OCI-LY7 (cell line): ENCODE measurements at regions not wholly inside any gene's neighbourhood (a gene's known extent, or its start where the extent isn't known, plus 50 kb on each side); places are given as distances from the start of the nearest gene placed in this dataset.
"Not testable (repeated sequence)": the region's sequence is repeated elsewhere in the genome, so short reads cannot be mapped to it uniquely, and the experiment has no call there.

Experiments used
- EZH2phosphoT487 ChIP-seq: fragments of 200-600 bp; sonication (generic); IDR thresholded peaks from 2 replicates; pipeline ENCODE4 v1.6.1; 2018; ENCODE audit warnings: low read depth, borderline replicate concordance, mild to moderate bottlenecking, mixed run types, antibody characterized with exemption, low read length, moderate library complexity, mixed read lengths
- TF ChIP-seq, protein P1 (sequence below): fragments of 200-600 bp; sonication (generic); conservative IDR thresholded peaks from 2 replicates; pipeline ENCODE4 v1.5.1; 2014; ENCODE audit warnings: mild to moderate bottlenecking, antibody characterized with exemption, low read length, moderate library complexity, mixed read lengths

DNA sequence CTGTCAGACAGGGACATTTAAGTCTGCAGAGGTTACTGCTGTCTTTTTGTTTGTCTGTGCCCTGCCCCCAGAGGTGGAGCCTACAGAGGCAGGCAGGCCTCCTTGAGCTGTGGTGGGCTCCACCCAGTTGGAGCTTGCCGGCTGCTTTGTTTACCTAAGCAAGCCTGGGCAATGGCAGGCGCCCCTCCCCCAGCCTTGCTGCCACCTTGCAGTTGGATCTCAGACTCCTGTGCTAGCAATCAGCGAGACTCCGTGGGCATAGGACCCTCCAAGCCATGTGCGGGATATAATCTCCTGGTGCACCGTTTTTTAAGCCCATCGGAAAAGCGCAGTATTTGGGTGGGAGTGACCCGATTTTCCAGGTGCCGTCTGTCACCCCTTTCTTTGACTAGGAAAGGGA, 147.0 kb upstream of the ELL2 start:
- TF ChIP-seq, protein P1, sequence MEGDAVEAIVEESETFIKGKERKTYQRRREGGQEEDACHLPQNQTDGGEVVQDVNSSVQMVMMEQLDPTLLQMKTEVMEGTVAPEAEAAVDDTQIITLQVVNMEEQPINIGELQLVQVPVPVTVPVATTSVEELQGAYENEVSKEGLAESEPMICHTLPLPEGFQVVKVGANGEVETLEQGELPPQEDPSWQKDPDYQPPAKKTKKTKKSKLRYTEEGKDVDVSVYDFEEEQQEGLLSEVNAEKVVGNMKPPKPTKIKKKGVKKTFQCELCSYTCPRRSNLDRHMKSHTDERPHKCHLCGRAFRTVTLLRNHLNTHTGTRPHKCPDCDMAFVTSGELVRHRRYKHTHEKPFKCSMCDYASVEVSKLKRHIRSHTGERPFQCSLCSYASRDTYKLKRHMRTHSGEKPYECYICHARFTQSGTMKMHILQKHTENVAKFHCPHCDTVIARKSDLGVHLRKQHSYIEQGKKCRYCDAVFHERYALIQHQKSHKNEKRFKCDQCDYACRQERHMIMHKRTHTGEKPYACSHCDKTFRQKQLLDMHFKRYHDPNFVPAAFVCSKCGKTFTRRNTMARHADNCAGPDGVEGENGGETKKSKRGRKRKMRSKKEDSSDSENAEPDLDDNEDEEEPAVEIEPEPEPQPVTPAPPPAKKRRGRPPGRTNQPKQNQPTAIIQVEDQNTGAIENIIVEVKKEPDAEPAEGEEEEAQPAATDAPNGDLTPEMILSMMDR, result not testable (repeated sequence)
- not testable (repeated sequence) for TF ChIP-seq EZH2phosphoT487
